Suprapubic skin (tissue), 4 donors: ENCODE measurements at regions not wholly inside any gene's neighbourhood (a gene's known extent, or its start where the extent isn't known, plus 50 kb on each side); places are given as distances from the start of the nearest gene placed in this dataset.

ENCODE experiments used
- EP300 ChIP-seq: sonication (generic); formaldehyde crosslinking; IDR thresholded peaks from one replicate; pipeline ENCODE4 v1.6.1; 2017; ENCODE audit warnings: antibody characterized with exemption
- POLR2A ChIP-seq, 2 donors: fragments of 450-650 bp; IDR thresholded peaks; one replicate each; pipeline ENCODE4 v1.6.1; 2017; ENCODE audit warnings: antibody characterized with exemption in 2 of 2, mild to moderate bottlenecking in 2 of 2, moderate library complexity in 2 of 2
- POLR2AphosphoS5 ChIP-seq, 3 donors: sonication (generic); formaldehyde crosslinking; IDR thresholded peaks; one replicate each; pipeline ENCODE4 v1.6.1; 2017; ENCODE audit warnings: antibody characterized with exemption in 3 of 3
- TF ChIP-seq, protein P1 (sequence below), 2 donors: fragments of 200-600 bp in 1 of 2; fragments of 450-650 bp in 1 of 2; sonication (generic) in 1 of 2; IDR thresholded peaks; one replicate each; pipeline ENCODE4 v1.5.1; 2016 to 2019; ENCODE audit warnings: antibody characterized with exemption in 2 of 2, mild to moderate bottlenecking in 1 of 2, moderate library complexity in 1 of 2

DNA sequence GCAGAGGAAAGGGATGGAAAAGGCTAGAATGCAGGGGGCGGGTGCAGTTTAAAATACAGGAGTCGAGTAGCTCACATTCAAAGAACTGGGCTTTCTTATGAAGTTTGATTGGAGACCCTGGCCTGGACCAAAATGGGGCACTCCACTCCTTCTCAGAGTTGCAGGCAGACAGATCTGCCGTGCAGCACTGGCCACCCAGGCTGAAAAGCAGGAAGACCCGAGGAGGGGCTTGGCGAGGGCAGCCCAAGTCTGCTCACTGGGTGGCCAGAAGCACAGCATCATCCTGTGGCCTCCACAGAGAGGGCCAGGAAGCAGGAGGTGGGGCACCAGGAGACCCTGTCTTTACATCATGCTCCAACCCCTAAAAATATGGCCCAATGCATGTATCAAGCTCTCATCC lies 109.1 kb upstream of the BCL2L14 start:
- TF ChIP-seq, protein P1, sequence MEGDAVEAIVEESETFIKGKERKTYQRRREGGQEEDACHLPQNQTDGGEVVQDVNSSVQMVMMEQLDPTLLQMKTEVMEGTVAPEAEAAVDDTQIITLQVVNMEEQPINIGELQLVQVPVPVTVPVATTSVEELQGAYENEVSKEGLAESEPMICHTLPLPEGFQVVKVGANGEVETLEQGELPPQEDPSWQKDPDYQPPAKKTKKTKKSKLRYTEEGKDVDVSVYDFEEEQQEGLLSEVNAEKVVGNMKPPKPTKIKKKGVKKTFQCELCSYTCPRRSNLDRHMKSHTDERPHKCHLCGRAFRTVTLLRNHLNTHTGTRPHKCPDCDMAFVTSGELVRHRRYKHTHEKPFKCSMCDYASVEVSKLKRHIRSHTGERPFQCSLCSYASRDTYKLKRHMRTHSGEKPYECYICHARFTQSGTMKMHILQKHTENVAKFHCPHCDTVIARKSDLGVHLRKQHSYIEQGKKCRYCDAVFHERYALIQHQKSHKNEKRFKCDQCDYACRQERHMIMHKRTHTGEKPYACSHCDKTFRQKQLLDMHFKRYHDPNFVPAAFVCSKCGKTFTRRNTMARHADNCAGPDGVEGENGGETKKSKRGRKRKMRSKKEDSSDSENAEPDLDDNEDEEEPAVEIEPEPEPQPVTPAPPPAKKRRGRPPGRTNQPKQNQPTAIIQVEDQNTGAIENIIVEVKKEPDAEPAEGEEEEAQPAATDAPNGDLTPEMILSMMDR (IDR thresholded peaks at IDR 0.05) = no peak
- TF ChIP-seq EP300 (no peak), POLR2AphosphoS5 (IDR thresholded peaks at IDR 0.05) (no peak), POLR2A (IDR thresholded peaks at IDR 0.05) (no peak)
